Activated naive CD4-positive, alpha-beta T cell treated with anti-CD3 and anti-CD28 coated beads, Interleukin-2, amount 10 ng/mL, durations not matched to agents 7 days and 5 days (primary cell): ENCODE measurements at regions not wholly inside any gene's neighbourhood (a gene's known extent, or its start where the extent isn't known, plus 50 kb on each side); places are given as distances from the start of the nearest gene placed in this dataset.

Experiments used
- CTCF ChIA-PET: fragments of 350-600 bp; sonication (Branson Sonifier 250); formaldehyde crosslinking; loops from one replicate; lab custom pipeline; 2021; ENCODE audit warnings: antibody characterized with exemption; lab: Charles Lee
- DNase-seq: peaks from one replicate; pipeline ENCODE4 v3.0.0-alpha.2; 2020
- H3K27ac Mint-ChIP-seq: one replicate; pipeline ENCODE4 v1.8.0; 2021; ENCODE audit warnings: mild to moderate bottlenecking, moderate library complexity, mixed read lengths
- H3K27me3 Mint-ChIP-seq: one replicate; pipeline ENCODE4 v1.8.0; 2021; ENCODE audit warnings: mild to moderate bottlenecking, mixed read lengths
- H3K36me3 Mint-ChIP-seq: one replicate; pipeline ENCODE4 v1.8.0; 2021; ENCODE audit warnings: mixed read lengths
- H3K4me1 Mint-ChIP-seq: one replicate; pipeline ENCODE4 v1.8.0; 2021; ENCODE audit warnings: mixed read lengths
- H3K4me3 Mint-ChIP-seq: one replicate; pipeline ENCODE4 v1.8.0; 2021; ENCODE audit warnings: mild to moderate bottlenecking, moderate library complexity, mixed read lengths
- H3K9me3 Mint-ChIP-seq: one replicate; pipeline ENCODE4 v1.8.0; 2021; ENCODE audit warnings: mixed read lengths

- H3K27me3 Mint-ChIP-seq: no peaks in the 10 kb centered on the region
- no peaks in the 10 kb centered on the region for H3K36me3 Mint-ChIP-seq
- H3K9me3 Mint-ChIP-seq: no peaks in the 10 kb centered on the region
- no peak for DNase-seq
- H3K4me1 Mint-ChIP-seq: no peaks in the 10 kb centered on the region
- H3K4me3 Mint-ChIP-seq: no peak overlapping the region
- CTCF ChIA-PET: interaction anchor here (0.7 kb wide), 1 partner anchor 1181 kb away, joined by 3 read pairs; no protein-coding TSS in a partner anchor
- no peak overlapping the region for H3K27ac Mint-ChIP-seq
Measured at GRCh38 chr1:95547005-95547404, 313.0 kb downstream of the RWDD3 start.

DNA sequence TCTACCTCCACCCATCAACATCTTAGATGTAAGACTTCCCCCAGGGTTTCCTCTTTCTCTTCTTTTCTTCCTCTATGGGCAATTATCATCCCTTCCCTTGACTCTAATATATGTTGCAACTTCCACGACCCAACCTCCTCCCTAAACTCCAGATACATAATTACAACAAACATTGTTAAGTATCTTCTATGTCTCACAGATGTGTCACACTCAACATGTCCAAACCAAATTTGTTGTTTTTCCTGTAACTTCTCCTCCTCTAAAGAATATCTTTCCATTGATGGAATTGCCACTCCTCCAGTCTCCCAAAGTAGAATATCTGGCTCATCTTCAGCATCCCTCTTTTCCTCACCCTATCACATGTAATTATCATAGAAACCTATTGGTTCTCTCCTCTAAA is 314.2 kb downstream of the RWDD3 start:
- H3K36me3 Mint-ChIP-seq: no peaks in the 10 kb centered on the region
- no peak for DNase-seq

GRCh38 chr1:95551201-95551600 is 317.2 kb downstream of the RWDD3 start:
- no peak overlapping the region for H3K27ac Mint-ChIP-seq
- H3K4me1 Mint-ChIP-seq: no peaks in the 10 kb centered on the region
- H3K4me3 Mint-ChIP-seq: no peak overlapping the region
- H3K27me3 Mint-ChIP-seq: no peaks in the 10 kb centered on the region
- no peaks in the 10 kb centered on the region for H3K9me3 Mint-ChIP-seq
- no peak for DNase-seq
- CTCF ChIA-PET: no interaction called here
- no peaks in the 10 kb centered on the region for H3K36me3 Mint-ChIP-seq

More for the DNA sequence above, 314.2 kb downstream of the RWDD3 start:
- H3K4me3 Mint-ChIP-seq: no peak overlapping the region
- CTCF ChIA-PET: no interaction called here
- H3K27me3 Mint-ChIP-seq: no peaks in the 10 kb centered on the region
- H3K27ac Mint-ChIP-seq: no peak overlapping the region
- H3K9me3 Mint-ChIP-seq: no peaks in the 10 kb centered on the region
- no peaks in the 10 kb centered on the region for H3K4me1 Mint-ChIP-seq

GRCh38 chr1:95553595-95553994 is 319.6 kb downstream of the RWDD3 start:
- Mint-ChIP-seq H3K4me1 (no peaks in the 10 kb centered on the region), H3K36me3 (no peaks in the 10 kb centered on the region), H3K9me3 (peaks cover 9% of the 10 kb centered on the region), H3K4me3 (no peak overlapping the region), H3K27me3 (no peaks in the 10 kb centered on the region), H3K27ac (no peak overlapping the region)
- CTCF ChIA-PET: no interaction called here
- no peak for DNase-seq

- Mint-ChIP-seq H3K9me3 (peaks cover 12% of the 10 kb centered on the region), H3K27me3 (no peaks in the 10 kb centered on the region), H3K4me3 (no peak overlapping the region), H3K36me3 (no peaks in the 10 kb centered on the region), H3K4me1 (no peaks in the 10 kb centered on the region), H3K27ac (no peak overlapping the region)
- DNase-seq: no peak
- CTCF ChIA-PET: no interaction called here
Measured at GRCh38 chr1:95554408-95554807, 320.4 kb downstream of the RWDD3 start.

DNA sequence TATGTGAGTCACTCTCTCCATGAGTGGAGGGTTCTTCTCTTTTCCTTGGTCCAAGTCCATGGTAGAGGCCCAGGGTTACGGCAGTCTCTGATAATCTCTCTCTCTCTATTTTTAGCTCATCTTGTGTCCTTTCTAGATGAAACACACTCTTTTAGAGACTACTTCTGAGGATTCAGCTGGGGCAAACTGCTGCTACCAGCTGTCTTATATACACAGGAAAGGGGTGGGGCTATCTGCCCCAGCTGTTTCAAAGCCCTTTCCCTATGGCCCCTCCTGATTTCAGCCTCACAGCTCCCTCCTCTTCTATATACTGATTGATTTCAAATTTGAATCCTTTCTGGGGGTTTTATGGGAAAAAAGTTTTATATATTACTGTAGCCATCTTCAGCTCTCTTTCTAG is 324.8 kb downstream of the RWDD3 start:
- Mint-ChIP-seq H3K36me3 (no peaks in the 10 kb centered on the region), H3K4me1 (no peaks in the 10 kb centered on the region), H3K4me3 (no peak overlapping the region), H3K27ac (no peak overlapping the region), H3K27me3 (no peaks in the 10 kb centered on the region), H3K9me3 (peaks cover 14% of the 10 kb centered on the region)
- CTCF ChIA-PET: no interaction called here
- no peak for DNase-seq

- no peak overlapping the region for H3K27ac Mint-ChIP-seq
Measured at GRCh38 chr1:95561346-95561745, 327.3 kb downstream of the RWDD3 start.

DNA sequence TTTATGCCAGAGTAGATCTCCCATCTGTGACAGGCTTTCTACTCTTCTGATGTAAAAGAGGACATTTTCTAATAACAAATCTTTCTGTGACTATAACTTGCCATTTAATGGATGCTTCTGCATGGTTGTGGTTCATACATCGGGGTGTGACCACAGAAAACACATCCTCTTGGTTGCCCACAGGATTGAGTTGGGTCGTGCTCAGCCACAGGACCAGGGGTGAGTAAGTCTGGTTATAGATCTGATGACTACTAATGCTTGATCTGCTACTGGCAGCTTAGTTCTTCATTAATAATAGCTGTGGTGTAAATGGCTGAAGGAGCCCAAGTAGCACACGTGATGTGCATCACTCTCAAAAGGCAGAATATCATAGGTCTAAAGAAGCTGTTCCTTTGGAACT is 328.2 kb downstream of the RWDD3 start:
- DNase-seq: no peak
- no peaks in the 10 kb centered on the region for H3K36me3 Mint-ChIP-seq
- no peak overlapping the region for H3K27ac Mint-ChIP-seq
- H3K27me3 Mint-ChIP-seq: no peaks in the 10 kb centered on the region
- H3K4me1 Mint-ChIP-seq: no peaks in the 10 kb centered on the region
- H3K9me3 Mint-ChIP-seq: peaks cover 11% of the 10 kb centered on the region
- CTCF ChIA-PET: no interaction called here
- H3K4me3 Mint-ChIP-seq: no peak overlapping the region

More at GRCh38 chr1:95561346-95561745, 327.3 kb downstream of the RWDD3 start:
- Mint-ChIP-seq H3K9me3 (peaks cover 14% of the 10 kb centered on the region), H3K4me3 (no peak overlapping the region), H3K4me1 (no peaks in the 10 kb centered on the region), H3K36me3 (no peaks in the 10 kb centered on the region), H3K27me3 (no peaks in the 10 kb centered on the region)
- no peak for DNase-seq
- CTCF ChIA-PET: no interaction called here

DNA sequence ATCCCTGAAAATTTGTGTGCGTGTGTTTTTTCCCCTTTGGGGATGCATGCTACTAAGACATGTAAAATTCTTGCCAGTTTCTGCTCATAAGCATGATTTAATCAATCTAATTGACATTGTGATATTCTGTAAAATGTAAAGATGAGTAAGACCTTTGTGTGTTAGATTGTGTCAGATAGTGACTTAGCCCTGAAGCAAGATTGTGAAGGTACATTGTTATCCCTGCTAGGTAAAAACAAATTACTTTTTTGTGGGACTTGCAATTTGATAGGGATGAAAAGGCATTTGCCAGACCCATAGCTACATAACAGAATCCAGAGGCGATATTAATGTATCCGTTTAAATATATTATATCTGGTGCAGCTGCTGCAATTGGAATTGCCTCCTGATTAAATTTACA is 338.0 kb downstream of the RWDD3 start:
- Mint-ChIP-seq H3K4me1 (no peaks in the 10 kb centered on the region), H3K4me3 (no peak overlapping the region), H3K27ac (no peak overlapping the region), H3K9me3 (no peaks in the 10 kb centered on the region), H3K36me3 (no peaks in the 10 kb centered on the region), H3K27me3 (no peaks in the 10 kb centered on the region)
- CTCF ChIA-PET: no interaction called here
- no peak for DNase-seq

- no peaks in the 10 kb centered on the region for H3K27me3 Mint-ChIP-seq
- CTCF ChIA-PET: no interaction called here
- H3K4me1 Mint-ChIP-seq: no peaks in the 10 kb centered on the region
- no peaks in the 10 kb centered on the region for H3K9me3 Mint-ChIP-seq
- H3K36me3 Mint-ChIP-seq: no peaks in the 10 kb centered on the region
- no peak for DNase-seq
- H3K27ac Mint-ChIP-seq: no peak overlapping the region
- H3K4me3 Mint-ChIP-seq: no peak overlapping the region
Measured at GRCh38 chr1:95572962-95573361, 339.0 kb downstream of the RWDD3 start.

GRCh38 chr1:95575291-95575690 is 341.3 kb downstream of the RWDD3 start:
- Mint-ChIP-seq H3K4me3 (no peak overlapping the region), H3K9me3 (no peaks in the 10 kb centered on the region), H3K4me1 (no peaks in the 10 kb centered on the region), H3K27me3 (no peaks in the 10 kb centered on the region), H3K27ac (no peak overlapping the region), H3K36me3 (no peaks in the 10 kb centered on the region)
- CTCF ChIA-PET: no interaction called here
- DNase-seq: no peak

- Mint-ChIP-seq H3K27me3 (no peaks in the 10 kb centered on the region), H3K36me3 (no peaks in the 10 kb centered on the region), H3K9me3 (no peaks in the 10 kb centered on the region), H3K4me3 (no peak overlapping the region), H3K4me1 (no peaks in the 10 kb centered on the region), H3K27ac (no peak overlapping the region)
- no peak for DNase-seq
- CTCF ChIA-PET: no interaction called here
Measured at GRCh38 chr1:95578462-95578861, 344.5 kb downstream of the RWDD3 start.

DNA sequence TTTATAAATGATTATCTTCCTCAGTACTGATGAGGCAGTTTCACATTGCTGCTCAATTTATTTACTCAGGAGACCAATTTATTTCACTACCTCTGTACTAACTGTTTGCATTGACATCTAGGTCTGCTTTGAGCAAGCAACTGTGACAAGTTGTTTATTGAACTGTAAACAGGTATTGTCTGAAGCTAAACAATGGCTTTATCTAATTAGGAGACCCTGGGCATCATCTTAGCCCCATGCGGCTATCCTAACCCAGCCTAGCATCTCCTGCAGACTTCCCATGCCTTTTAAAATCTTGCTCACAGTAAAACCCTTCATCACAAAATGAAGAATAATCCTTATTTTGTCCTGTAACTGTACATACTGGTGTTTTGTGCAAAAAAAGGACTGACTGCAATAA is 348.2 kb downstream of the RWDD3 start:
- Mint-ChIP-seq H3K36me3 (no peaks in the 10 kb centered on the region), H3K4me1 (no peaks in the 10 kb centered on the region), H3K27ac (no peak overlapping the region), H3K4me3 (no peak overlapping the region), H3K9me3 (no peaks in the 10 kb centered on the region), H3K27me3 (no peaks in the 10 kb centered on the region)
- DNase-seq: no peak
- CTCF ChIA-PET: no interaction called here

- H3K27ac Mint-ChIP-seq: no peak overlapping the region
- CTCF ChIA-PET: no interaction called here
- no peak overlapping the region for H3K4me3 Mint-ChIP-seq
- no peaks in the 10 kb centered on the region for H3K9me3 Mint-ChIP-seq
- DNase-seq: no peak
- no peaks in the 10 kb centered on the region for H3K4me1 Mint-ChIP-seq
- no peaks in the 10 kb centered on the region for H3K36me3 Mint-ChIP-seq
- no peaks in the 10 kb centered on the region for H3K27me3 Mint-ChIP-seq
Measured at GRCh38 chr1:95582746-95583145, 348.7 kb downstream of the RWDD3 start.

GRCh38 chr1:95583661-95584210 is 349.7 kb downstream of the RWDD3 start:
- Mint-ChIP-seq H3K27ac (no peak overlapping the region), H3K4me1 (no peaks in the 10 kb centered on the region), H3K4me3 (no peak overlapping the region), H3K36me3 (no peaks in the 10 kb centered on the region), H3K9me3 (no peaks in the 10 kb centered on the region), H3K27me3 (no peaks in the 10 kb centered on the region)
- CTCF ChIA-PET: no interaction called here
- DNase-seq: no peak

- no peak for DNase-seq
- no peaks in the 10 kb centered on the region for H3K9me3 Mint-ChIP-seq
- no peaks in the 10 kb centered on the region for H3K36me3 Mint-ChIP-seq
- H3K4me1 Mint-ChIP-seq: no peaks in the 10 kb centered on the region
- H3K27me3 Mint-ChIP-seq: no peaks in the 10 kb centered on the region
- no peak overlapping the region for H3K4me3 Mint-ChIP-seq
- no peak overlapping the region for H3K27ac Mint-ChIP-seq
- CTCF ChIA-PET: no interaction called here
Measured at GRCh38 chr1:95584315-95584714, 350.3 kb downstream of the RWDD3 start.
